Keratinocyte (primary cell): ENCODE measurements at regions not wholly inside any gene's neighbourhood (a gene's known extent, or its start where the extent isn't known, plus 50 kb on each side); places are given as distances from the start of the nearest gene placed in this dataset.

Source experiments
- CTCF ChIP-seq, 3 experiments: IDR thresholded peaks in 1 of 3; conservative IDR thresholded peaks in 1 of 3; optimal IDR thresholded peaks in 1 of 3; 2 replicates in 2 of 3; 3 replicates in 1 of 3; pipeline versions ENCODE3 to v1.5.1; 2011; ENCODE audit warnings: low read length in 3 of 3, mild to moderate bottlenecking in 3 of 3, moderate library complexity in 2 of 3, control low read depth in 1 of 3, inconsistent platforms in 1 of 3; ENCODE audit not compliant: insufficient read depth in 2 of 3; ENCODE audit errors: extremely low read depth in 1 of 3
- EZH2 ChIP-seq: IDR thresholded peaks from one replicate; pipeline ENCODE4 v1.6.1; 2012; ENCODE audit warnings: inconsistent platforms, mild to moderate bottlenecking, low read length, moderate library complexity

- TF ChIP-seq CTCF (optimal IDR thresholded peaks at IDR 0.05 in 1 of 3, IDR thresholded peaks at IDR 0.05 in 1 of 3, conservative IDR thresholded peaks at IDR 0.05 in 1 of 3; ENCODE audit: extremely low read depth in 1 of 3, insufficient read depth in 2 of 3, low read length in 3 of 3) = no peak
- TF ChIP-seq EZH2 = no peak
Observed at GRCh38 chr1:8152731-8153702, 126.9 kb upstream of the ERRFI1 start.
